H9 (cell line): ENCODE measurements at regions not wholly inside any gene's neighbourhood (a gene's known extent, or its start where the extent isn't known, plus 50 kb on each side); places are given as distances from the start of the nearest gene placed in this dataset.

Experiments used
- DNase-seq: peaks from one replicate; pipeline ENCODE4 v3.0.0-alpha.2; 2017
- H2AFZ ChIP-seq: one replicate; pipeline ENCODE4 v1.6.1; 2013; ENCODE audit warnings: mild to moderate bottlenecking, low read length, control low read depth, moderate library complexity
- H2AK5ac ChIP-seq: 2 replicates; pipeline ENCODE4 v1.6.1; 2013; ENCODE audit warnings: low read length, control low read depth, mixed read lengths; ENCODE audit not compliant: insufficient read length
- H2BK120ac ChIP-seq: one replicate; pipeline ENCODE4 v1.6.1; 2013; ENCODE audit warnings: low read depth, mild to moderate bottlenecking, low read length, control low read depth, inconsistent platforms; ENCODE audit not compliant: poor library complexity, severe bottlenecking
- H2BK12ac ChIP-seq: 2 replicates; pipeline ENCODE4 v1.6.1; 2013; ENCODE audit warnings: low read length, control low read depth, mixed read lengths, low read depth; ENCODE audit not compliant: insufficient read length
- H2BK15ac ChIP-seq: 2 replicates; pipeline ENCODE4 v1.6.1; 2013; ENCODE audit warnings: low read depth, low read length, control low read depth
- H2BK20ac ChIP-seq: one replicate; pipeline ENCODE4 v1.6.1; 2013; ENCODE audit warnings: low read depth, mild to moderate bottlenecking, low read length, control low read depth, inconsistent platforms; ENCODE audit not compliant: poor library complexity, severe bottlenecking
- H2BK5ac ChIP-seq: 2 replicates; pipeline ENCODE4 v1.6.1; 2013; ENCODE audit warnings: low read length, control low read depth, mixed read lengths; ENCODE audit not compliant: insufficient read length
- H3K14ac ChIP-seq: 2 replicates; pipeline ENCODE4 v1.6.1; 2013; ENCODE audit warnings: low read length, control low read depth; ENCODE audit not compliant: insufficient read depth
- H3K18ac ChIP-seq: 2 replicates; pipeline ENCODE4 v1.6.1; 2013; ENCODE audit warnings: low read depth, mild to moderate bottlenecking, mixed read lengths, low read length, control low read depth; ENCODE audit not compliant: insufficient read length
- H3K23ac ChIP-seq: 2 replicates; pipeline ENCODE4 v1.6.1; 2013; ENCODE audit warnings: low read length, control low read depth, mixed read lengths, low read depth; ENCODE audit not compliant: insufficient read length
- H3K23me2 ChIP-seq: 2 replicates; pipeline ENCODE4 v1.6.1; 2013; ENCODE audit warnings: low read depth, mild to moderate bottlenecking, mixed read lengths, low read length, control low read depth; ENCODE audit not compliant: insufficient read length, poor library complexity, severe bottlenecking
- H3K27ac ChIP-seq: 2 replicates; pipeline ENCODE4 v1.5.1; 2013; ENCODE audit warnings: low read length, control low read depth, mixed read lengths, low read depth; ENCODE audit not compliant: insufficient read length
- H3K27me3 ChIP-seq: 2 replicates; pipeline ENCODE4 v1.6.1; 2013; ENCODE audit warnings: low read length, control low read depth, inconsistent platforms; ENCODE audit not compliant: insufficient read depth
- H3K4ac ChIP-seq: 2 replicates; pipeline ENCODE4 v1.6.1; 2013; ENCODE audit warnings: low read depth, mild to moderate bottlenecking, control low read depth, inconsistent platforms, low read length, moderate library complexity
- H3K4me1 ChIP-seq: 2 replicates; pipeline ENCODE4 v1.6.1; 2013; ENCODE audit warnings: low read length, control low read depth, inconsistent platforms; ENCODE audit not compliant: insufficient read depth
- H3K4me2 ChIP-seq: 2 replicates; pipeline ENCODE4 v1.6.1; 2013; ENCODE audit warnings: low read length, control low read depth, mixed read lengths; ENCODE audit not compliant: insufficient read length, insufficient read depth
- H3K56ac ChIP-seq: 2 replicates; pipeline ENCODE4 v1.6.1; 2013; ENCODE audit warnings: low read depth, mild to moderate bottlenecking, mixed read lengths, low read length, control low read depth; ENCODE audit not compliant: insufficient read length
- H3K79me1 ChIP-seq: 2 replicates; pipeline ENCODE4 v1.6.1; 2013; ENCODE audit warnings: low read depth, mild to moderate bottlenecking, moderate library complexity, low read length, control low read depth, inconsistent platforms; ENCODE audit not compliant: insufficient read depth, poor library complexity, severe bottlenecking
- H3K79me2 ChIP-seq: 2 replicates; pipeline ENCODE4 v1.6.1; 2013; ENCODE audit warnings: low read length, control low read depth, inconsistent platforms; ENCODE audit not compliant: insufficient read depth
- H3K9ac ChIP-seq: 2 replicates; pipeline ENCODE4 v1.6.1; 2013; ENCODE audit warnings: low read length, control low read depth, mixed read lengths; ENCODE audit not compliant: insufficient read length; ENCODE audit errors: extremely low read depth
- H3K9me3 ChIP-seq: one replicate; pipeline ENCODE4 v1.6.1; 2013; ENCODE audit warnings: low read depth, low read length, inconsistent platforms; ENCODE audit not compliant: control insufficient read depth
- H3T11ph ChIP-seq: one replicate; pipeline ENCODE4 v1.6.1; 2013; ENCODE audit warnings: mild to moderate bottlenecking, low read length, control low read depth, inconsistent platforms
- H4K20me1 ChIP-seq: one replicate; pipeline ENCODE4 v1.6.1; 2013; ENCODE audit not compliant: control insufficient read depth, insufficient read length, insufficient read depth
- H4K5ac ChIP-seq: 2 replicates; pipeline ENCODE4 v1.6.1; 2013; ENCODE audit warnings: low read depth, mild to moderate bottlenecking, mixed read lengths, low read length, control low read depth; ENCODE audit not compliant: insufficient read length
- H4K8ac ChIP-seq: replicated peaks from 2 replicates; pipeline ENCODE4 v1.6.1; 2013; ENCODE audit warnings: low read length, control low read depth, mixed read lengths, low read depth; ENCODE audit not compliant: insufficient read length
- H4K91ac ChIP-seq: 2 replicates; pipeline ENCODE4 v1.6.1; 2013; ENCODE audit warnings: low read depth, mild to moderate bottlenecking, moderate library complexity, mixed read lengths, low read length, control low read depth; ENCODE audit not compliant: insufficient read length
- H3K27ac Mint-ChIP-seq, 3 experiments: 2 replicates in 2 of 3; 3 replicates in 1 of 3; pipeline ENCODE4 v1.8.0; 2020 to 2021; ENCODE audit warnings: mixed read lengths in 3 of 3, mild to moderate bottlenecking in 1 of 3, moderate library complexity in 1 of 3
- H3K27me3 Mint-ChIP-seq: 2 replicates; pipeline ENCODE4 v1.8.0; 2021; ENCODE audit warnings: low read depth, mild to moderate bottlenecking, moderate library complexity, mixed read lengths
- H3K36me3 Mint-ChIP-seq, 3 experiments: 2 replicates in 2 of 3; 3 replicates in 1 of 3; pipeline ENCODE4 v1.8.0; 2020 to 2021; ENCODE audit warnings: low read depth in 3 of 3, mixed read lengths in 3 of 3; ENCODE audit not compliant: insufficient read depth in 1 of 3
- H3K4me1 Mint-ChIP-seq, 2 experiments: 2 replicates each; pipeline ENCODE4 v1.8.0; 2020; ENCODE audit warnings: mixed read lengths in 2 of 2
- H3K4me3 Mint-ChIP-seq, 2 experiments: 2 replicates in 1 of 2; 3 replicates in 1 of 2; pipeline ENCODE4 v1.8.0; 2020 to 2021; ENCODE audit warnings: mild to moderate bottlenecking in 2 of 2, mixed read lengths in 2 of 2, moderate library complexity in 1 of 2
- H3K9me3 Mint-ChIP-seq, 2 experiments: 2 replicates in 1 of 2; 3 replicates in 1 of 2; pipeline ENCODE4 v1.8.0; 2020; ENCODE audit warnings: mild to moderate bottlenecking in 2 of 2, mixed read lengths in 2 of 2, moderate library complexity in 1 of 2
- CTCF ChIP-seq: fragments of 200-600 bp; sonication (generic); conservative IDR thresholded peaks from 3 replicates; pipeline ENCODE4 v1.8.0; 2021; ENCODE audit warnings: antibody characterized with exemption, mild to moderate bottlenecking
- WGBS: extraction: QIAGEN DNeasy Blood & Tissue Kit; methylation state at CpG from one replicate; pipeline ENCODE4 v1.1.7; 2013; ENCODE audit warnings: missing lambda C conversion rate, low lambda C conversion rate, mixed read lengths; ENCODE audit not compliant: insufficient read length; ENCODE audit errors: extremely low coverage; 5-methylcytosine and 5-hydroxymethylcytosine counted together

- H3K27ac Mint-ChIP-seq, result no peak overlapping the region
Observed at GRCh38 chr7:131233193-131233592, 94.5 kb upstream of the MKLN1 start.

More at GRCh38 chr7:131233193-131233592, 94.5 kb upstream of the MKLN1 start:
- Histone ChIP-seq H2BK15ac (no peak overlapping the region), H2BK20ac (no peak overlapping the region), H3K9me3 (no peaks in the 10 kb centered on the region), H3K79me1 (no peaks in the 10 kb centered on the region), H3K27ac (no peak overlapping the region), H4K5ac (no peak overlapping the region), H3K18ac (no peak overlapping the region), H3K9ac (no peak overlapping the region), H2BK5ac (no peak overlapping the region), H3K14ac (no peak overlapping the region), H3K23ac (no peak overlapping the region), H3K27me3 (no peaks in the 10 kb centered on the region), H3K4me2 (no peak overlapping the region), H3K56ac (no peak overlapping the region), H3K79me2 (no peaks in the 10 kb centered on the region), H3T11ph (no peak overlapping the region), H2BK12ac (no peak overlapping the region), H4K8ac (no peak overlapping the region), H2AK5ac (no peak overlapping the region), H4K91ac (no peak overlapping the region), H3K4ac (no peak overlapping the region), H3K23me2 (no peaks in the 10 kb centered on the region), H2AFZ (no peak overlapping the region), H2BK120ac (no peak overlapping the region), H3K4me1 (peaks cover 3% of the 10 kb centered on the region; the same call in 1 of the 2 replicates), H4K20me1 (no peaks in the 10 kb centered on the region)
- Mint-ChIP-seq H3K9me3 (peaks cover 0 to 4% of the 10 kb centered on the region in 2 experiments; a peak in 1 of 5 replicates), H3K36me3 (no peaks in the 10 kb centered on the region), H3K4me3 (no peak overlapping the region), H3K4me1 (peaks cover 17 to 24% of the 10 kb centered on the region in 2 experiments), H3K27me3 (peaks cover 3% of the 10 kb centered on the region; the same call in 1 of the 2 replicates)
- no peak for DNase-seq
- no peak for TF ChIP-seq CTCF
- no CpG with 5 or more reads among the region's 4 CpGs for WGBS
